NB4 (cell line): ENCODE measurements at regions not wholly inside any gene's neighbourhood (a gene's known extent, or its start where the extent isn't known, plus 50 kb on each side); places are given as distances from the start of the nearest gene placed in this dataset.

Experiments
- POLR2A ChIP-seq: IDR thresholded peaks from 2 replicates; pipeline ENCODE4 v1.6.1; 2011; ENCODE audit warnings: mild to moderate bottlenecking; ENCODE audit not compliant: insufficient read length; ENCODE audit errors: extremely low read depth
- TF ChIP-seq, protein P1 (sequence below): IDR thresholded peaks from one replicate; pipeline ENCODE4 v1.5.1; 2012; ENCODE audit warnings: low read depth, low read length

DNA sequence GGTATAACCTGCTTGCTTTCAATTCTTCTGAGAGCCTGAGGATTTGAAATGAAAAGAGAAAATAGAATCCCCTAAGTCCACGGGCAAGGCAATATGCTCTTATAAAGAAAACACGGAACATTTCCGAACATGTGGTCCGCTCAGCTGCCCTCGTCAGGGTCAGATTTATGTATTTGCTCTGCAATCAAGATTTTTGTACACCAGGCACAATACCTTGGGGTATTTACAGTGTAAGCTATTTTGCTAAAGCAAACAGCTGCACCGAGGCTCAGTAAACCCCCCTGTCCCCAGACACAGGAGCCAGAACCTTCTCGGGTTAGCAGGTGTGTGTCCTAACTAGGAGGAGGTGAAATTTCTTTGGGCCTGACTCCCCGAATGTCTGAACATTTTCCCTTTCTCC is 155.8 kb upstream of the LRIG1 start:
- no peak for TF ChIP-seq POLR2A
- TF ChIP-seq, protein P1, sequence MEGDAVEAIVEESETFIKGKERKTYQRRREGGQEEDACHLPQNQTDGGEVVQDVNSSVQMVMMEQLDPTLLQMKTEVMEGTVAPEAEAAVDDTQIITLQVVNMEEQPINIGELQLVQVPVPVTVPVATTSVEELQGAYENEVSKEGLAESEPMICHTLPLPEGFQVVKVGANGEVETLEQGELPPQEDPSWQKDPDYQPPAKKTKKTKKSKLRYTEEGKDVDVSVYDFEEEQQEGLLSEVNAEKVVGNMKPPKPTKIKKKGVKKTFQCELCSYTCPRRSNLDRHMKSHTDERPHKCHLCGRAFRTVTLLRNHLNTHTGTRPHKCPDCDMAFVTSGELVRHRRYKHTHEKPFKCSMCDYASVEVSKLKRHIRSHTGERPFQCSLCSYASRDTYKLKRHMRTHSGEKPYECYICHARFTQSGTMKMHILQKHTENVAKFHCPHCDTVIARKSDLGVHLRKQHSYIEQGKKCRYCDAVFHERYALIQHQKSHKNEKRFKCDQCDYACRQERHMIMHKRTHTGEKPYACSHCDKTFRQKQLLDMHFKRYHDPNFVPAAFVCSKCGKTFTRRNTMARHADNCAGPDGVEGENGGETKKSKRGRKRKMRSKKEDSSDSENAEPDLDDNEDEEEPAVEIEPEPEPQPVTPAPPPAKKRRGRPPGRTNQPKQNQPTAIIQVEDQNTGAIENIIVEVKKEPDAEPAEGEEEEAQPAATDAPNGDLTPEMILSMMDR: no peak
